ENCODE measurements at regions not wholly inside any gene's neighbourhood (a gene's known extent, or its start where the extent isn't known, plus 50 kb on each side); places are given as distances from the start of the nearest gene placed in this dataset.
"Not testable (repeated sequence)": the region's sequence is repeated elsewhere in the genome, so short reads cannot be mapped to it uniquely, and the experiment has no call there.

DNA sequence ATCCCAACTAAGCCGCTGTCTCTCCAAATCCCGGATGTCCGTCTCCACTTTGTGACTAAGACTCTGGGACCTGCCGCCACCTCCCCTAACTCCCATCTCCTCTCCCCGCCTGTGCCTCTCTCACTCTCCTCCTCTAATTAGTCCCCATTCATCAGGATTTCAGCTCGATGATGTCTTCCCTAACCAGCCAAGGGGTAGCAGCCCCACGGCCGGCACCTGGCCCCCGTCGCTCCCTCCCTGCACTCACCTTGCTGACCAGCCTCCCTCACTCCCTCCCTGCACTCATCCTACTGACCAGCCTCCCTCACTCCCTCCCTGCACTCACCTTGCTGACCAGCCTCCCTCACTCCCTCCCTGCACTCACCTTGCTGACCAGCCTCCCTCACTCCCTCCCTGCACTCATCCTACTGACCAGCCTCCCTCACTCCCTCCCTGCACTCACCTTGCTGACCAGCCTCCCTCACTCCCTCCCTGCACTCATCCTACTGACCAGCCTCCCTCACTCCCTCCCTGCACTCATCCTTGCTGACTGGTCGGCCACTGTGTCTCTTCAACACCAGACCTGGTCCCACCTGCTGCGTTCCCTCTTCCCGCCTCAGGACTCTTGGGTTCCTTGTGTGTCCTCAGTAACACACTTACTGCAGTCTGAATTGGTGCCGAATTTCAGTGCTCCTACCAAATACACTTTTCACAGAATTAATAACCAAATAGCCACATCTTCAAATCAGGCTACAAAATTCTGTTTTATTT, 179.3 kb upstream of the SALL3 start:
- not testable (repeated sequence) for TF ChIP-seq FOSL2 (CRISPR knock-in tag; IDR thresholded peaks at IDR 0.05); SUZ12 (IDR thresholded peaks at IDR 0.05; ENCODE audit: low read depth, low read length); MXI1 (IDR thresholded peaks at IDR 0.05; ENCODE audit: borderline replicate concordance, low read depth, low read length); NFRKB (IDR thresholded peaks at IDR 0.05); POLR2A (IDR thresholded peaks at IDR 0.05; ENCODE audit: insufficient read depth in 1 of 2, low read depth in 2 of 2, low read length in 2 of 2); TOE1 (CRISPR knock-in tag; IDR thresholded peaks at IDR 0.05)
- TF ChIP-seq, protein P1, sequence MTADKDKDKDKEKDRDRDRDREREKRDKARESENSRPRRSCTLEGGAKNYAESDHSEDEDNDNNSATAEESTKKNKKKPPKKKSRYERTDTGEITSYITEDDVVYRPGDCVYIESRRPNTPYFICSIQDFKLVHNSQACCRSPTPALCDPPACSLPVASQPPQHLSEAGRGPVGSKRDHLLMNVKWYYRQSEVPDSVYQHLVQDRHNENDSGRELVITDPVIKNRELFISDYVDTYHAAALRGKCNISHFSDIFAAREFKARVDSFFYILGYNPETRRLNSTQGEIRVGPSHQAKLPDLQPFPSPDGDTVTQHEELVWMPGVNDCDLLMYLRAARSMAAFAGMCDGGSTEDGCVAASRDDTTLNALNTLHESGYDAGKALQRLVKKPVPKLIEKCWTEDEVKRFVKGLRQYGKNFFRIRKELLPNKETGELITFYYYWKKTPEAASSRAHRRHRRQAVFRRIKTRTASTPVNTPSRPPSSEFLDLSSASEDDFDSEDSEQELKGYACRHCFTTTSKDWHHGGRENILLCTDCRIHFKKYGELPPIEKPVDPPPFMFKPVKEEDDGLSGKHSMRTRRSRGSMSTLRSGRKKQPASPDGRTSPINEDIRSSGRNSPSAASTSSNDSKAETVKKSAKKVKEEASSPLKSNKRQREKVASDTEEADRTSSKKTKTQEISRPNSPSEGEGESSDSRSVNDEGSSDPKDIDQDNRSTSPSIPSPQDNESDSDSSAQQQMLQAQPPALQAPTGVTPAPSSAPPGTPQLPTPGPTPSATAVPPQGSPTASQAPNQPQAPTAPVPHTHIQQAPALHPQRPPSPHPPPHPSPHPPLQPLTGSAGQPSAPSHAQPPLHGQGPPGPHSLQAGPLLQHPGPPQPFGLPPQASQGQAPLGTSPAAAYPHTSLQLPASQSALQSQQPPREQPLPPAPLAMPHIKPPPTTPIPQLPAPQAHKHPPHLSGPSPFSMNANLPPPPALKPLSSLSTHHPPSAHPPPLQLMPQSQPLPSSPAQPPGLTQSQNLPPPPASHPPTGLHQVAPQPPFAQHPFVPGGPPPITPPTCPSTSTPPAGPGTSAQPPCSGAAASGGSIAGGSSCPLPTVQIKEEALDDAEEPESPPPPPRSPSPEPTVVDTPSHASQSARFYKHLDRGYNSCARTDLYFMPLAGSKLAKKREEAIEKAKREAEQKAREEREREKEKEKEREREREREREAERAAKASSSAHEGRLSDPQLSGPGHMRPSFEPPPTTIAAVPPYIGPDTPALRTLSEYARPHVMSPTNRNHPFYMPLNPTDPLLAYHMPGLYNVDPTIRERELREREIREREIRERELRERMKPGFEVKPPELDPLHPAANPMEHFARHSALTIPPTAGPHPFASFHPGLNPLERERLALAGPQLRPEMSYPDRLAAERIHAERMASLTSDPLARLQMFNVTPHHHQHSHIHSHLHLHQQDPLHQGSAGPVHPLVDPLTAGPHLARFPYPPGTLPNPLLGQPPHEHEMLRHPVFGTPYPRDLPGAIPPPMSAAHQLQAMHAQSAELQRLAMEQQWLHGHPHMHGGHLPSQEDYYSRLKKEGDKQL (CRISPR knock-in tag; IDR thresholded peaks at IDR 0.05; ENCODE audit: low read depth): not testable (repeated sequence)

Data from HepG2 (cell line).